ENCODE measurements at regions not wholly inside any gene's neighbourhood (a gene's known extent, or its start where the extent isn't known, plus 50 kb on each side); places are given as distances from the start of the nearest gene placed in this dataset.

- no peak overlapping the region for H2BK15ac ChIP-seq (ENCODE audit: low read length)
- no peak overlapping the region for H3K56ac ChIP-seq (replicated peaks; ENCODE audit: insufficient read length, low read depth, low read length)
- H2AFZ ChIP-seq (ENCODE audit: low read length): no peak overlapping the region
- no peak overlapping the region for H2BK5ac ChIP-seq (ENCODE audit: low read depth, low read length)
- no peak overlapping the region for H3K23ac ChIP-seq (ENCODE audit: insufficient read length)
- no peaks in the 10 kb centered on the region for H3K9me3 ChIP-seq (ENCODE audit: insufficient read depth in 2 of 2, low read depth in 1 of 2, low read length in 1 of 2)
- no peak overlapping the region for H4K8ac ChIP-seq (ENCODE audit: extremely low read depth, insufficient read depth, low read length)
- DNase-seq (ENCODE audit: low read depth in 1 of 2, low spot score in 2 of 2): no peak
- no peak overlapping the region for H3K4ac ChIP-seq (replicated peaks; ENCODE audit: insufficient read length, low read depth, low read length)
- no peak overlapping the region for H3K9ac ChIP-seq (replicated peaks in 1 of 4; ENCODE audit: extremely low read depth in 1 of 4, low read depth in 3 of 4, low read length in 3 of 4)
- FAIRE-seq: no peak
- no peaks in the 10 kb centered on the region for H3K79me1 ChIP-seq (ENCODE audit: low read depth, low read length)
- 83% methylated on average over 6 of the region's 6 CpGs; no CpG with 5 or more reads in 1 of the 2 experiments for WGBS, 2 experiments (ENCODE audit: extremely low coverage in 1 of 2, insufficient coverage in 1 of 2, insufficient read length in 1 of 2, insufficient replicate concordance in 2 of 2, low coverage in 1 of 2, low lambda C conversion rate in 2 of 2, missing lambda C conversion rate in 1 of 2)
- no peak overlapping the region for H3K18ac ChIP-seq (ENCODE audit: extremely low read depth, low read length)
- H4K91ac ChIP-seq (replicated peaks; ENCODE audit: insufficient read length, low read length): no peak overlapping the region
- H3K79me2 ChIP-seq (ENCODE audit: control insufficient read depth in 1 of 2, insufficient read depth in 2 of 2, low read length in 2 of 2): no peaks in the 10 kb centered on the region
- H2AK5ac ChIP-seq (ENCODE audit: low read depth, low read length): no peak overlapping the region
- H2BK20ac ChIP-seq (ENCODE audit: low read length): no peak overlapping the region
- H3K27me3 ChIP-seq (replicated peaks in 1 of 4; ENCODE audit: control insufficient read depth in 3 of 4, extremely low read depth in 1 of 4, insufficient read depth in 3 of 4, low read length in 3 of 4): peaks cover 3 to 27% (median 17%) of the 10 kb centered on the region in 4 experiments
- no peak overlapping the region for H3K4me2 ChIP-seq (ENCODE audit: insufficient read depth in 1 of 2, low read depth in 2 of 2, low read length in 2 of 2)
- TF ChIP-seq RFX5 (IDR thresholded peaks at IDR 0.05; ENCODE audit: borderline replicate concordance, low read depth, low read length) (no peak), CHD1 (IDR thresholded peaks at IDR 0.05; ENCODE audit: low read depth, low read length) (no peak), SIRT6 (IDR thresholded peaks at IDR 0.05; ENCODE audit: low read length) (no peak), ASH2L (IDR thresholded peaks at IDR 0.05; ENCODE audit: low read length) (no peak), CEBPB (IDR thresholded peaks at IDR 0.05; ENCODE audit: low read depth, low read length) (no peak), POU5F1 (IDR thresholded peaks at IDR 0.05; ENCODE audit: low read depth, low read length) (no peak), SP4 (IDR thresholded peaks at IDR 0.05; ENCODE audit: low read length) (no peak), HDAC6 (IDR thresholded peaks at IDR 0.05; ENCODE audit: low read depth, low read length) (no peak), SP2 (IDR thresholded peaks at IDR 0.05; ENCODE audit: low read length) (no peak)
- H4K20me1 ChIP-seq (replicated peaks in 1 of 2; ENCODE audit: control insufficient read depth in 1 of 2, insufficient read depth in 2 of 2, low read length in 2 of 2): no peaks in the 10 kb centered on the region
- POLR2A ChIA-PET (ENCODE audit: partially characterized antibody): no interaction called here
- H3K4me1 ChIP-seq (replicated peaks in 1 of 4; ENCODE audit: control insufficient read depth in 3 of 4, insufficient read depth in 4 of 4, low read length in 3 of 4): 0 out of 7 replicates have a peak, but pooled peaks cover 0 to 4% (median 2%) of the 10 kb centered on the region in 4 experiments
- H2BK120ac ChIP-seq (replicated peaks; ENCODE audit: low read depth, low read length): no peak overlapping the region
- no peaks in the 10 kb centered on the region for H3K36me3 ChIP-seq (ENCODE audit: control insufficient read depth in 2 of 4, insufficient read depth in 4 of 4, low read length in 3 of 4)
- H3K27ac ChIP-seq (ENCODE audit: low read depth, low read length): no peak overlapping the region
- no peak overlapping the region for H3K4me3 ChIP-seq (ENCODE audit: extremely low read depth in 1 of 4, insufficient read depth in 2 of 4, low read depth in 3 of 4, low read length in 4 of 4)
- CTCF ChIA-PET (ENCODE audit: partially characterized antibody): interaction anchor here (0.7 to 1.4 kb wide), 4 partner anchors 11 to 291 kb away, joined by 3 read pairs; no protein-coding TSS in a partner anchor
- H3K14ac ChIP-seq (ENCODE audit: insufficient read length): no peak overlapping the region
- H2BK12ac ChIP-seq (ENCODE audit: low read depth, low read length): no peak overlapping the region
- peaks cover 9% of the 10 kb centered on the region for H3K23me2 ChIP-seq (ENCODE audit: low read depth, low read length)
- H4K5ac ChIP-seq (ENCODE audit: insufficient read length, low read depth, low read length): no peak overlapping the region
Observed at GRCh38 chr4:71189471-71189870, 149.3 kb upstream of the SLC4A4 start.
